SJCRH30 (cell line): ENCODE measurements at regions not wholly inside any gene's neighbourhood (a gene's known extent, or its start where the extent isn't known, plus 50 kb on each side); places are given as distances from the start of the nearest gene placed in this dataset.

Source experiments
- DNase-seq, 2 experiments: peaks; one replicate each; pipeline ENCODE4 v3.0.0-alpha.2; 2015 to 2020
- H3K27ac ChIP-seq: fragments of 250-450 bp; sonication (Bioruptor Pico); 2 replicates; pipeline ENCODE4 v1.5.1; 2020; ENCODE audit warnings: mild to moderate bottlenecking, moderate library complexity
- H3K27me3 ChIP-seq: fragments of 250-450 bp; sonication (Bioruptor Pico); 2 replicates; pipeline ENCODE4 v1.5.1; 2020; ENCODE audit warnings: mild to moderate bottlenecking, moderate library complexity
- H3K36me3 ChIP-seq: fragments of 250-450 bp; sonication (Bioruptor Pico); 2 replicates; pipeline ENCODE4 v1.5.1; 2020; ENCODE audit warnings: mild to moderate bottlenecking, moderate library complexity
- H3K4me1 ChIP-seq: fragments of 250-450 bp; sonication (Bioruptor Pico); 2 replicates; pipeline ENCODE4 v1.5.1; 2020; ENCODE audit warnings: mild to moderate bottlenecking, moderate library complexity
- H3K4me3 ChIP-seq: fragments of 250-450 bp; sonication (Bioruptor Pico); 2 replicates; pipeline ENCODE4 v1.5.1; 2020; ENCODE audit warnings: mild to moderate bottlenecking, moderate library complexity
- H3K9me3 ChIP-seq: fragments of 250-450 bp; sonication (Bioruptor Pico); replicated peaks from 2 replicates; pipeline ENCODE4 v1.5.1; 2020; ENCODE audit warnings: mild to moderate bottlenecking, moderate library complexity

GRCh38 chr11:113596658-113597057, 109.5 kb downstream of the TMPRSS5 start:
- no peak for DNase-seq
- Histone ChIP-seq H3K36me3 (no peaks in the 10 kb centered on the region), H3K4me3 (no peak overlapping the region), H3K4me1 (no peaks in the 10 kb centered on the region), H3K9me3 (0 out of 2 replicates have a peak, but pooled peaks cover 4% of the 10 kb centered on the region), H3K27ac (no peak overlapping the region), H3K27me3 (no peaks in the 10 kb centered on the region)

- no peak overlapping the region for H3K4me3 ChIP-seq
- H3K27ac ChIP-seq, result no peak overlapping the region
- H3K27me3 ChIP-seq, result no peaks in the 10 kb centered on the region
- no peaks in the 10 kb centered on the region for H3K36me3 ChIP-seq
- no peaks in the 10 kb centered on the region for H3K4me1 ChIP-seq
- 0 out of 2 replicates have a peak, but pooled peaks cover 4% of the 10 kb centered on the region for H3K9me3 ChIP-seq
- no peak for DNase-seq
Measured at GRCh38 chr11:113595810-113596594, 110.1 kb downstream of the TMPRSS5 start.

GRCh38 chr11:113593698-113594308, 112.3 kb downstream of the TMPRSS5 start:
- Histone ChIP-seq H3K9me3 (0 out of 2 replicates have a peak, but pooled peaks cover 4% of the 10 kb centered on the region), H3K4me1 (no peaks in the 10 kb centered on the region), H3K27me3 (no peaks in the 10 kb centered on the region), H3K36me3 (no peaks in the 10 kb centered on the region), H3K4me3 (no peak overlapping the region), H3K27ac (no peak overlapping the region)
- no peak for DNase-seq

GRCh38 chr11:113591117-113591516, 115.0 kb downstream of the TMPRSS5 start:
- Histone ChIP-seq H3K9me3 (0 out of 2 replicates have a peak, but pooled peaks cover 1% of the 10 kb centered on the region), H3K4me1 (no peaks in the 10 kb centered on the region), H3K27ac (no peak overlapping the region), H3K27me3 (no peaks in the 10 kb centered on the region), H3K36me3 (no peaks in the 10 kb centered on the region), H3K4me3 (no peak overlapping the region)
- no peak for DNase-seq

DNA sequence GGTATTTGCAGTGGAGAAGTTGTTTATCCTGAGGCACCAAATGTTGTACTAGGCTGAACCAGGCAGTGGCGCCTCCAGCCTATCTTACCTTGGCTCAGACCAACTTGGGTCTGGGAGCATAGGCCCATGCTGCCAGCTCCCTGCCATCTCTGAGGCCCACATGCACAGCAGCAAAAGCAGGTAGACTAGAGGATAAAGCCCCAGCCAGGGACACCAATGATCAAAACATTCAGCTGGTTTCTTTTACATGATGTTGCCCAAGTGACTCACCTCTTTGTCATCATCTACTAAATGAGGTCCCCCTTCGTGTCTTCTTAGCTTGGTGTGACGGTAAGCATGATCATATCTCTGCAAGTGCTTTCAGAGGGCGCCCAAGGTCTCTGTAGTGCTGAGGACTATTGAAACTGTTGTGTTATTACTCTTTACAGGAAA, 112.1 kb upstream of the DRD2 start:
- DNase-seq, result no peak
- H3K9me3 ChIP-seq, result no peaks in the 10 kb centered on the region
- H3K27ac ChIP-seq, result no peak overlapping the region

GRCh38 chr11:113584371-113584770, 109.2 kb upstream of the DRD2 start:
- no peaks in the 10 kb centered on the region for H3K27me3 ChIP-seq
- H3K4me1 ChIP-seq, result no peaks in the 10 kb centered on the region
- H3K27ac ChIP-seq, result no peak overlapping the region
- DNase-seq, result no peak
- H3K4me3 ChIP-seq, result no peak overlapping the region
- H3K9me3 ChIP-seq, result no peaks in the 10 kb centered on the region
- H3K36me3 ChIP-seq, result no peaks in the 10 kb centered on the region

More for the DNA sequence above, 112.1 kb upstream of the DRD2 start:
- H3K27me3 ChIP-seq, result no peaks in the 10 kb centered on the region
- no peak overlapping the region for H3K4me3 ChIP-seq
- H3K36me3 ChIP-seq, result no peaks in the 10 kb centered on the region
- H3K4me1 ChIP-seq, result no peaks in the 10 kb centered on the region

- H3K4me3 ChIP-seq, result no peak overlapping the region
- no peaks in the 10 kb centered on the region for H3K9me3 ChIP-seq
- H3K4me1 ChIP-seq, result no peaks in the 10 kb centered on the region
- no peak overlapping the region for H3K27ac ChIP-seq
- DNase-seq, result no peak
- no peaks in the 10 kb centered on the region for H3K27me3 ChIP-seq
- H3K36me3 ChIP-seq, result no peaks in the 10 kb centered on the region
Measured at GRCh38 chr11:113581713-113582112, 106.5 kb upstream of the DRD2 start.

- DNase-seq, result no peak
- Histone ChIP-seq H3K4me3 (no peak overlapping the region), H3K4me1 (peaks cover 5% of the 10 kb centered on the region), H3K27me3 (no peaks in the 10 kb centered on the region), H3K9me3 (no peaks in the 10 kb centered on the region), H3K27ac (no peak overlapping the region), H3K36me3 (no peaks in the 10 kb centered on the region)
Measured at GRCh38 chr11:113579292-113579940, 104.2 kb upstream of the DRD2 start.

GRCh38 chr11:113578715-113579250, 103.6 kb upstream of the DRD2 start:
- Histone ChIP-seq H3K4me1 (peaks cover 7% of the 10 kb centered on the region), H3K9me3 (no peaks in the 10 kb centered on the region)
- DNase-seq, result no peak

DNA sequence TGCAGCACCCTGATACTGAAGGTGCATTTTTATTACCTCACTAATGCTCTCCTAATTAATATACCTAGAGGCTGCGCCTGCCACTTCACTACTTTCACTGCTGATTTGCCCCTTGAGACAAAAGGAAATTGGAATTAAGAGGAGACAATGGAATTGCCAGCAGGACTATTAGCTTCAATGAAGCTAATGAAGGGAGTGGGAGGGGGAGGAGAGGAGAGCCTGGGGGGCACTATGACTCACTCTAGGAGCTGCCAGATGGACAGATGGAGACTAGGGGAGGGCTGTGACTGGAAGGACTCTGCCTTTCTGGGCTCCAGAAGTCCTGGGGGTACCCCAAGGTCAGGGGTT, 102.8 kb upstream of the DRD2 start:
- H3K4me3 ChIP-seq, result no peak overlapping the region
- no peak for DNase-seq
- no peaks in the 10 kb centered on the region for H3K36me3 ChIP-seq
- peaks cover 7% of the 10 kb centered on the region for H3K4me1 ChIP-seq
- no peak overlapping the region for H3K27ac ChIP-seq
- H3K27me3 ChIP-seq, result no peaks in the 10 kb centered on the region
- no peaks in the 10 kb centered on the region for H3K9me3 ChIP-seq

More at GRCh38 chr11:113578715-113579250, 103.6 kb upstream of the DRD2 start:
- H3K27me3 ChIP-seq, result no peaks in the 10 kb centered on the region
- H3K27ac ChIP-seq, result no peak overlapping the region
- H3K36me3 ChIP-seq, result no peaks in the 10 kb centered on the region
- no peak overlapping the region for H3K4me3 ChIP-seq

DNA sequence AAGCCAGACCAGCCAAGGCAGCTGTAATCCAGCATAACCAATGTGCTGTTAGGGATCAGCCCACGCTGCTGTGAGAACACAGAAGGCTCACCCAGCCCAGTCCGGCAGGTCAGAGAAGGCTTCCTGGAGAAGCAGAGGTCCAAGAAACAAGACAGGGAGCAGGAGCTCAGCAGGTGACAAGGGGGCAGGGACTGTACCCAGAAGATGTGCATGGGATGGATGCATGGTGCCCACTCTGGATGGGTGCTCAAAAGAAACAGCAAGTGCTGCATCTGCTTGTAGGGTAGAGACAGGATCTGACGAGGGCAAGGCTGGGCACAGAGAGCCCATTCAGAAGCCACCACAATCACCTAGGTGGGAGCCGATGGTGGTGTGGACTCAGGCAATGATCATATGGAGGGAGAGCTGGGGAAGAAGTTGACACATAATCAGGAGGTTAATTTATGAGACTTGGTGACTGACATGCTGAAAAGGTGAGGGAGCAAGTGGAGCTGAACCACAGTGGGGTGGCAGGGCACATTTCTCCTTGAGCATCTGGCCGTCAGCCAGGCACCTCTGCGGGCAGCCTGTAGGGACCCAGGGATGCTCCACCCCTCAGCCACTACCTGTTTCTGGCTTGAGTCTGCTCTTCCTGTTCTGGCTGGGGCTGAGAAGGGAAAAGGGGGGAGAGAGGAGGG, 102.3 kb upstream of the DRD2 start:
- Histone ChIP-seq H3K36me3 (no peaks in the 10 kb centered on the region), H3K4me1 (peaks cover 7% of the 10 kb centered on the region), H3K4me3 (no peak overlapping the region), H3K9me3 (no peaks in the 10 kb centered on the region), H3K27ac (no peak overlapping the region), H3K27me3 (no peaks in the 10 kb centered on the region)
- DNase-seq, result no peak

GRCh38 chr11:113574586-113574985, 99.4 kb upstream of the DRD2 start:
- DNase-seq, result peak; percentile 13 to 34
- H3K27me3 ChIP-seq, result no peaks in the 10 kb centered on the region
- no peaks in the 10 kb centered on the region for H3K36me3 ChIP-seq
- H3K9me3 ChIP-seq, result no peaks in the 10 kb centered on the region
- H3K27ac ChIP-seq, result peak overlapping the region; percentile 15; the same call in 1 of the 2 replicates
- H3K4me1 ChIP-seq, result peaks cover 7% of the 10 kb centered on the region
- H3K4me3 ChIP-seq, result no peak overlapping the region

- H3K9me3 ChIP-seq, result no peaks in the 10 kb centered on the region
- H3K27me3 ChIP-seq, result no peaks in the 10 kb centered on the region
- DNase-seq, result no peak
- peaks cover 7% of the 10 kb centered on the region for H3K4me1 ChIP-seq
- H3K4me3 ChIP-seq, result no peak overlapping the region
- peak overlapping the region; percentile 15; the same call in 1 of the 2 replicates for H3K27ac ChIP-seq
- H3K36me3 ChIP-seq, result no peaks in the 10 kb centered on the region
Measured at GRCh38 chr11:113574171-113574570, 99.0 kb upstream of the DRD2 start.

GRCh38 chr11:113572136-113572735, 97.0 kb upstream of the DRD2 start:
- H3K4me3 ChIP-seq, result no peak overlapping the region
- no peak overlapping the region for H3K27ac ChIP-seq
- DNase-seq, result no peak
- peaks cover 7% of the 10 kb centered on the region for H3K4me1 ChIP-seq
- no peaks in the 10 kb centered on the region for H3K9me3 ChIP-seq
- H3K27me3 ChIP-seq, result no peaks in the 10 kb centered on the region
- no peaks in the 10 kb centered on the region for H3K36me3 ChIP-seq
